ENCODE measurements at regions not wholly inside any gene's neighbourhood (a gene's known extent, or its start where the extent isn't known, plus 50 kb on each side); places are given as distances from the start of the nearest gene placed in this dataset.
"Not testable (repeated sequence)": the region's sequence is repeated elsewhere in the genome, so short reads cannot be mapped to it uniquely, and the experiment has no call there.

DNA sequence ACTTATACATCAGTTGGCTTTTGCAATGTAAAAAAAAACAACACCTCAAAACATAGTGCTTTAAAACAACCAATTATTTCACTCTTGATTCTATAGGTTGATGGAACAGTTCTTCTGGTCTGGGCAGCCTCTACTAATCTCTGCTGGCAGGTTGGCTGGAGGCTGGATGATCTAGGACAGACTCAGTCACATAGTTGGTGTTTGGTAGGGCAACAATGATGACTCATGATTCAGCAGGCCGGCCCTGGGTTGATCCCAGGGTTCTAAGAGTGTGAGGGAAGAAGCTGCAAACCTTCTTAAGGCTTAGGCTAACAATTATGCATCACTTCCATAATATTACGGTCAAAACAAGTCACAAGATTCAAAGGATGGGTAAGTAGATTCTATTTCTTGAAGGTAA lies 558.2 kb downstream of the ZNF674 start:
- Histone ChIP-seq H3K9ac (ENCODE audit: low read depth, low read length) (no peak overlapping the region), H3K4me1 (ENCODE audit: insufficient read depth, low read length) (no peaks in the 10 kb centered on the region), H3K27ac (ENCODE audit: low read depth, low read length) (no peak overlapping the region), H3K27me3 (ENCODE audit: insufficient read depth, low read length) (no peaks in the 10 kb centered on the region), H3K36me3 (ENCODE audit: insufficient read depth, low read length) (no peaks in the 10 kb centered on the region), H3K4me3 (ENCODE audit: low read length) (no peak overlapping the region), H3K9me3 (ENCODE audit: insufficient read depth, low read depth, low read length) (no peaks in the 10 kb centered on the region)
- 100% methylated on average over 1 of the region's 2 CpGs for WGBS

DNA sequence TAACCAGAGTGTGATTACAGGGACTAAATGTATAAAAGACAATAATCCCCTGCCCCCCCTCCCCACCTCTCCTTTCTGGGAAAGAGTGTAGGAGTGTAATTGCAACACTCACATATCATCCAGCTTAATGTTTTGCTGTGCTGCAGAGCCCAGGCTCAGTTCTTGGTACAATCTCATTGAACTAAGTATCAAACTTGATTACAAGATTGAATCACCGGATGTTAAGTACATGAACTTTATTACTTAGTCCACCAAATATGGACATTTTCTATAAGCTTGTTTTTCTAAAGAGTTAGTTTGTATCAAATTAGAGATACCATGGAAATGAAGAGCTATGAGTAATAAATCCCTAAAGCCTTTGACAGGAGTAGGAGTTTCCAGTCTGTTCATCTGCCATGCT lies 559.1 kb downstream of the ZNF674 start:
- WGBS = 100% methylated on average over 1 of the region's 1 CpG
- Histone ChIP-seq H3K27me3 (ENCODE audit: insufficient read depth, low read length) (no peaks in the 10 kb centered on the region), H3K4me3 (ENCODE audit: low read length) (no peak overlapping the region), H3K36me3 (ENCODE audit: insufficient read depth, low read length) (no peaks in the 10 kb centered on the region), H3K9ac (ENCODE audit: low read depth, low read length) (no peak overlapping the region), H3K9me3 (ENCODE audit: insufficient read depth, low read depth, low read length) (no peaks in the 10 kb centered on the region), H3K27ac (ENCODE audit: low read depth, low read length) (no peak overlapping the region), H3K4me1 (ENCODE audit: insufficient read depth, low read length) (no peaks in the 10 kb centered on the region)

DNA sequence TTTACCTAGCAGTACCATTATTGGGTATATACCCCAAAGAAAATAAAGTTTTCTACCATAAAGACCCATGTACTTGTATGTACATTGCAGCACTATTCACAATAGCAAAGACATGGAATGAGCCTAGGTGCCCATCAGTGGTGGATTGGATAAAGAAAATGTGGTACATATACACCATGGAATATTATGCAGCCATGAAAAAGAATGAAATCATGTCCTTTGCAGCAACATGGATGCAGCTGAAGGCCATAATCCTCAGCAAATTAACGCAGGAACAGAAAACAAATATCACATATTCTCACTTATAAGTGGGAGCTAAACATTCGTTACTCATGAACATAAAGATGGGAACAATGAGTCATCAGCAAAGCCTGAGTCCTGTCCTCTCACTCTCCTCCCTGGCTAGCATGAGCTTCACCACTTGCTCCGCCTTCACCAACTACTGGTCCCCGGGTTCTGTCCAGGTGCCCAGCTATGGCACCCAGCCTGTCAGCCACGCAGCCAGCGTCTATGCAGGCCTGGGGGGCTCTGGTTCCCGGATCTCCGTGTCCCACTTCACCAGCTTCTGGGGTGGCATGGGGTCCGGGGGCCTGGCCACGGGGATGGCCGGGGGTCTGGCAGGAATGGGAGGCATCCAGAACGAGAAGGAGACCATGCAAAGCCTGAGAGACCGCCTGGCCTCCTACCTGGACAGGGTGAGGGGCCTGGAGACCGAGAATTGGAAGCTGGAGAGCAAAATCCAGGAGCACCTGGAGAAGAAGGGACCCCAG lies 562.1 kb downstream of the ZNF674 start:
- 94% methylated on average over 14 of the region's 14 CpGs for WGBS
- H3K27me3 ChIP-seq (ENCODE audit: insufficient read depth, low read length); H3K36me3 ChIP-seq (ENCODE audit: insufficient read depth, low read length); H3K4me1 ChIP-seq (ENCODE audit: insufficient read depth, low read length); H3K27ac ChIP-seq (ENCODE audit: low read depth, low read length); H3K9me3 ChIP-seq (ENCODE audit: insufficient read depth, low read depth, low read length); H3K4me3 ChIP-seq (ENCODE audit: low read length); H3K9ac ChIP-seq (ENCODE audit: low read depth, low read length): not testable (repeated sequence)

DNA sequence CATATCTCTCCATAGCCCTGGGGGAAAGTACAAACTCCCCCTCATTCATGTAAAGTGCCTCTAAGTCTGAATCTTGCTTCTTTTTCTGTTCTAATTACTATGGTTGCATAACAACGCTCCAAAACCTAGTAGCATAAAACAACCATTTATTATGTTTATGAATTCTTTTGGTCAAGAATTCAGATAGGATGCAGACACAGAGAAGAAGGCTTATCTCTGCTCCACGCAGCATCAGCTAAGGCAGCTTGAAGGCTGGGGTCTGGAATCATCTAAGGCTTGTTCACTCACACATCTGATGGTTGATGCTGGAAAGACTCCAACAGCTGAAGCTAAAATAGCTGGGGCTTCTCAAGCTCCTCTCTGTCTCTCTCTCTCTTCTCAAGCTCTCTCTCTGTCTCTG lies 564.5 kb downstream of the ZNF674 start:
- Histone ChIP-seq H3K27me3 (ENCODE audit: insufficient read depth, low read length) (no peaks in the 10 kb centered on the region), H3K9ac (ENCODE audit: low read depth, low read length) (no peak overlapping the region)
- WGBS = 100% methylated on average over 1 of the region's 2 CpGs

DNA sequence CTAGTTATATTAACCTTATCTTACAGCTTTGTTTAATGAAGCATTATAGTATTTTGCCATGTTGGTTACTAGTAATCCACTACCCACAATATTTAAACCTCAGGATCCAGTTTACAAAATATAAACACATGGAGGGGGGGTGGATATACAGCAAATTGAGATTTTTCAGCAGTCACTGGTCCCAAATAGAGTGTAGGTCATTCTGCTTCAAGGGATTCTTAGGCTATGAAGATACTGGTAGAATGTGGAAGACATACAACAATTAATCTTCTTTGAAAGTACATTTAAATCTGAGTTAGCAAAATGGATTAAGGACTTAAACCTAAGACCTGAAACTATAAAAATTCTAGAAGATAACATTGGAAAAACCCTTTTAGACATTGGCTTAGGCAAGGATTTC lies 569.6 kb downstream of the ZNF674 start:
- Histone ChIP-seq H3K27me3 (ENCODE audit: insufficient read depth, low read length) (no peaks in the 10 kb centered on the region), H3K27ac (ENCODE audit: low read depth, low read length) (no peak overlapping the region), H3K9me3 (ENCODE audit: insufficient read depth, low read depth, low read length) (no peaks in the 10 kb centered on the region), H3K9ac (ENCODE audit: low read depth, low read length) (no peak overlapping the region), H3K36me3 (ENCODE audit: insufficient read depth, low read length) (no peaks in the 10 kb centered on the region), H3K4me1 (ENCODE audit: insufficient read depth, low read length) (0 out of 2 replicates have a peak, but pooled peaks cover 9% of the 10 kb centered on the region), H3K4me3 (ENCODE audit: low read length) (no peak overlapping the region)

More for the DNA sequence above, 564.5 kb downstream of the ZNF674 start:
- H3K36me3 ChIP-seq (ENCODE audit: insufficient read depth, low read length) = no peaks in the 10 kb centered on the region
- no peak overlapping the region for H3K4me3 ChIP-seq (ENCODE audit: low read length)
- H3K27ac ChIP-seq (ENCODE audit: low read depth, low read length) = no peak overlapping the region
- 0 out of 2 replicates have a peak, but pooled peaks cover 9% of the 10 kb centered on the region for H3K4me1 ChIP-seq (ENCODE audit: insufficient read depth, low read length)
- no peaks in the 10 kb centered on the region for H3K9me3 ChIP-seq (ENCODE audit: insufficient read depth, low read depth, low read length)

DNA sequence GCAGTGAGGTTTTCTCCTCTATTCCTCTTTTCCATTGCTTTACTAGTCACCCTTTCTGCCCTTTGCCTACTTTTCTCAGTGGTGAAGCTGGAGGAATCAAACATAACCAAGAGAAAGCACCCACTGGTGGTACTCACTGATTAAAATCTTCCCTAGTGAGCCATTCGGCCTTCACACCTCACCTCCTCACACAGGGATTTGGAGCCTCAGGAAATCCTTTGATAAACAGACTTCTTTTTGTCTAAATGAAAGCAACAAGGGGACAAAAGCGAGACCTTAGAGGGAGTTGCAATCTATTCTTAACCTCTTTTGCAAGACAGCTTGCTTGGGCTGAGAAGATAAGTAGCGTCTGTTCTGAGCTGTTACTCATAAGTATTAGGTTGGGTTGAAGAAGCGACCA lies 572.6 kb downstream of the ZNF674 start:
- Histone ChIP-seq H3K4me3 (ENCODE audit: low read length) (no peak overlapping the region), H3K27ac (ENCODE audit: low read depth, low read length) (no peak overlapping the region), H3K4me1 (ENCODE audit: insufficient read depth, low read length) (no peaks in the 10 kb centered on the region), H3K36me3 (ENCODE audit: insufficient read depth, low read length) (no peaks in the 10 kb centered on the region), H3K9me3 (ENCODE audit: insufficient read depth, low read depth, low read length) (no peaks in the 10 kb centered on the region), H3K9ac (ENCODE audit: low read depth, low read length) (no peak overlapping the region), H3K27me3 (ENCODE audit: insufficient read depth, low read length) (no peaks in the 10 kb centered on the region)
- 66% methylated on average over 2 of the region's 4 CpGs for WGBS

DNA sequence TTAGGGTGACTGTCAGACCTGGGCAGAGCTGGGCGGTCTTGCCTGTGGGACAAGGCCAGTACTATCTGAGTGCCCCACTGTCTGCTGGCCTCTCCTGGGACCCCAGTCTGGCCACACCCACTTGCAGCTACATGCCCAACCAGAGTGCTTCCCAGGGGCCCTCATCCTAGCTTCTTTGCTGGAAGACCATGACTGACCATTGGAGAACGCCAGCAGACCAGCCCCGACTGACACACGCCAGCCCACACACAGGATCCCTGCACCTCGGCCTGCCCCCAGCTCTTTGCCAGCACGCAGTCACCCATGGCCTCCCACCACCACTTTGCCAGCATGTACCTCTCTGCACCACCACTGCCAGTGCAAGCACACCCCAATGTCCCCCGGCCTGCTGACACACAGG lies 585.7 kb downstream of the ZNF674 start:
- H3K36me3 ChIP-seq (ENCODE audit: insufficient read depth, low read length) = no peaks in the 10 kb centered on the region
- no peak overlapping the region for H3K4me3 ChIP-seq (ENCODE audit: low read length)
- no peak overlapping the region for H3K27ac ChIP-seq (ENCODE audit: low read depth, low read length)
- 97% methylated on average over 7 of the region's 7 CpGs for WGBS
- H3K4me1 ChIP-seq (ENCODE audit: insufficient read depth, low read length) = no peaks in the 10 kb centered on the region
- no peaks in the 10 kb centered on the region for H3K27me3 ChIP-seq (ENCODE audit: insufficient read depth, low read length)
- no peaks in the 10 kb centered on the region for H3K9me3 ChIP-seq (ENCODE audit: insufficient read depth, low read depth, low read length)
- H3K9ac ChIP-seq (ENCODE audit: low read depth, low read length) = no peak overlapping the region

DNA sequence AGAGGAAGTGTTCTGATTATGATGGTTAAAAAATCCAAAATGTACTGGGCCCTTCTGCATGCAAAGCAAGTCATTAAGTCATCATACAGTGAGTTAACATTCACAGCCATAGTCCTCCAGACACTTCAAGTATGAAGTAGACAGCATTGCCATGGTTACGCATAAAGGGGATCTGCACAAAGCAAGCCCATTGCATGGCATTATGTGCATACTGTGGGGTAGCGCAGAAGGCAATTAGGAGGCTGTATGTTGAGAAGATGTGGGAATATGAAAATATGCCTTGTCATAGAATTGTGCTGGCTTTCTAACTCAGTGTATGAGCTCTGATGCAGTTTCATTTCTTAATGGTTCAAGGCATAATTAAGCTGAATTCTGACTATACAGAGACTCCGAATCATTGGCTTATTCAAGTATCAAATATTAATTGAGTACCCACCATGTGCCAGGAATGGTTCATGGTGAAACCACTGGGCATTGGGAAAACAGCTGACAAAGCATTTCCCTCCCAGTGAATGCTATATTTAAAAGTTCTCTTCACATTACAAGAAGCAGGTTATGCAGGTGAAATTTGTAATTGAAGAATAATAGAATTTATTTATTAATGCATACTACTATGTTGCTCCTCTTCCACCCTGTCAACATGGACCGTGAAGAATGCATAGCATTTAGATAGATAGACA lies 588.9 kb downstream of the ZNF674 start:
- Histone ChIP-seq H3K4me1 (ENCODE audit: insufficient read depth, low read length) (no peaks in the 10 kb centered on the region), H3K4me3 (ENCODE audit: low read length) (no peak overlapping the region), H3K9ac (ENCODE audit: low read depth, low read length) (no peak overlapping the region), H3K36me3 (ENCODE audit: insufficient read depth, low read length) (no peaks in the 10 kb centered on the region), H3K27me3 (ENCODE audit: insufficient read depth, low read length) (no peaks in the 10 kb centered on the region), H3K27ac (ENCODE audit: low read depth, low read length) (no peak overlapping the region), H3K9me3 (ENCODE audit: insufficient read depth, low read depth, low read length) (no peaks in the 10 kb centered on the region)
- WGBS = 99% methylated on average over 3 of the region's 4 CpGs

DNA sequence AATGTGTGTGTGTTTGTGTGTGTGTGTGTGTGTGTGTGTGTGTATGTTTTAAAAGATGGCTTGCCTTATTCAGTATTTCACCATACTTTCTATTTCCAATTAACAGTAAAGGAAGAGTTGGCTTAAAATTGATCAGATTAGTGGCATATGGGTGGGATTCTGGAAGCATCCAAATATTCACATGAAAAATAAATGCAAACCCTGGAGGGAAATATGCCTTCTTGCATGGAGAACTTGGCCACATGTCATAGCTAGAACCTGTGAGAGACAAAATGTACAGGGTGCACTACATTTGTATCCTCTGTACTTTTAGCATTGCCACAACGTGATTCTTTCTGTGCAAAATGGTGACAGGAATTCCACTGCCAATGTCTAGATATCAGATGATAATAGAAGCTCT lies 589.6 kb downstream of the ZNF674 start:
- Histone ChIP-seq H3K4me3 (ENCODE audit: low read length) (no peak overlapping the region), H3K27ac (ENCODE audit: low read depth, low read length) (no peak overlapping the region), H3K27me3 (ENCODE audit: insufficient read depth, low read length) (no peaks in the 10 kb centered on the region), H3K9me3 (ENCODE audit: insufficient read depth, low read depth, low read length) (no peaks in the 10 kb centered on the region), H3K9ac (ENCODE audit: low read depth, low read length) (no peak overlapping the region), H3K4me1 (ENCODE audit: insufficient read depth, low read length) (no peaks in the 10 kb centered on the region), H3K36me3 (ENCODE audit: insufficient read depth, low read length) (no peaks in the 10 kb centered on the region)
- 79% methylated on average over 1 of the region's 1 CpG for WGBS

DNA sequence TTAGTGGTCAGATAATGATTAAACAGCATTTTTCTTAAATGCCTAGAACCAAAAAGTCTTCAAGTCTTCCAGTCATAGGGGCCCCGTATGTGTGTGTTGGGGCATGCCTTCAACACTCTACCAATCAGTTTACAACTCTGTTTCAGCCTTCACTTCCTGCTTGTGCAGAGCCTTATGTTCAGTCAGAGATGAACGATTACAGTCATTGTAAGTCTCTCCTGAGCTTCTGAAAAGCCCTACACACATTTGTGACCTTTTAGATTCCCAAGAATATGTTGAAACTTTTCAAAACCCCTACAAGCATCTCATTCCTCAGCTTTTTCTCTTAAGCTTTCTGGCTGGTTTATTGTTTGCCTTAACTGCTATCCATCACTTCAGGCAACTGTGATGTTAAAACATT lies 591.2 kb downstream of the ZNF674 start:
- 92% methylated on average over 2 of the region's 2 CpGs for whole genome bisulfite sequencing
- Histone ChIP-seq H3K36me3 (ENCODE audit: insufficient read depth, low read length) (no peaks in the 10 kb centered on the region), H3K4me3 (ENCODE audit: low read length) (no peak overlapping the region), H3K27ac (ENCODE audit: low read depth, low read length) (no peak overlapping the region), H3K4me1 (ENCODE audit: insufficient read depth, low read length) (no peaks in the 10 kb centered on the region), H3K27me3 (ENCODE audit: insufficient read depth, low read length) (no peaks in the 10 kb centered on the region), H3K9me3 (ENCODE audit: insufficient read depth, low read depth, low read length) (no peaks in the 10 kb centered on the region), H3K9ac (ENCODE audit: low read depth, low read length) (no peak overlapping the region)

DNA sequence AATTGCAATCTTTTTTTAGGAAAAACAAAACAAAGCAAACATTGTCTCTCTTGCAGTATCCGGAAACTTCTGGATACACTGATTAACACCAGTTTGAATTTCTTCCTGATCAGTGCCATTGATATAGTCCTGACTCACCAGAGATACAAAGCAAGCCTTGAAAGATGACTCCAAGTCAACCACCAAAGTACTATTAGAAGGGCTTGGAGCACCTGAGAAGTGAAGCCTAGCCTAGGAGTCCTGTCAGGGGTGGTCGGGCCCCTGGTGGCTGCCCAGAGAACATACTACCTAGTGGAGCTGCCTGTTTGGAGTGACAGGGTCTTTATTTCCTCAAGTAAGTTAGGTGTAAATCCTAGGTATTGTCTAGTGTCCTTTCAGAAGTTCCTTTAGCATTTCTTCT lies 593.2 kb downstream of the ZNF674 start:
- 61% methylated on average over 2 of the region's 2 CpGs for WGBS
- Histone ChIP-seq H3K9ac (ENCODE audit: low read depth, low read length) (no peak overlapping the region), H3K4me3 (ENCODE audit: low read length) (no peak overlapping the region), H3K36me3 (ENCODE audit: insufficient read depth, low read length) (no peaks in the 10 kb centered on the region), H3K27me3 (ENCODE audit: insufficient read depth, low read length) (no peaks in the 10 kb centered on the region), H3K4me1 (ENCODE audit: insufficient read depth, low read length) (no peaks in the 10 kb centered on the region), H3K27ac (ENCODE audit: low read depth, low read length) (no peak overlapping the region), H3K9me3 (ENCODE audit: insufficient read depth, low read depth, low read length) (no peaks in the 10 kb centered on the region)

Measured in HUES64 (cell line).